Limb (tissue), 2 donors: ENCODE measurements at regions not wholly inside any gene's neighbourhood (a gene's known extent, or its start where the extent isn't known, plus 50 kb on each side); places are given as distances from the start of the nearest gene placed in this dataset.

Experiments used
- DNase-seq, 2 donors: peaks; one replicate each; pipeline ENCODE4 v3.0.0-alpha.2; 2016; ENCODE audit errors: extremely low spot score in 2 of 2

DNA sequence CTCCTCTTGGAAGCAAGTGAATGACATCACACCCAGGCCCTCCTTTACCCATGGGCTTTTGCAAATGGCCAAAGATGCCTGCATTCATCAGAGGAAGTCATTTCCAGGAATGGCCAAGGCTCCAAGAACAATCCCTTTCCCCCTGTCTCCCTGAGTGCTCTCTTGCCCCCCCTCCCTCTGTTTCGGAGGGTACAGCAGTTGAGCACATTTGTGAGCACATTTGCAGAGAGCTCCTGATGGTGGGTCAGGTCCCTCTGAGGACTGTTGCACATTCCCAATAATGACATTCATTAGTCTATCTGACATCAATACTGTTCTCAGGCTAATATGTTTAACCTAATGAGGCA lies 113.4 kb downstream of the MATN1 start:
- no peak for DNase-seq

GRCh38 chr1:30609336-30609998 lies 113.9 kb downstream of the MATN1 start:
- no peak for DNase-seq

GRCh38 chr1:30607723-30608122 lies 115.7 kb downstream of the MATN1 start:
- DNase-seq: no peak

DNA sequence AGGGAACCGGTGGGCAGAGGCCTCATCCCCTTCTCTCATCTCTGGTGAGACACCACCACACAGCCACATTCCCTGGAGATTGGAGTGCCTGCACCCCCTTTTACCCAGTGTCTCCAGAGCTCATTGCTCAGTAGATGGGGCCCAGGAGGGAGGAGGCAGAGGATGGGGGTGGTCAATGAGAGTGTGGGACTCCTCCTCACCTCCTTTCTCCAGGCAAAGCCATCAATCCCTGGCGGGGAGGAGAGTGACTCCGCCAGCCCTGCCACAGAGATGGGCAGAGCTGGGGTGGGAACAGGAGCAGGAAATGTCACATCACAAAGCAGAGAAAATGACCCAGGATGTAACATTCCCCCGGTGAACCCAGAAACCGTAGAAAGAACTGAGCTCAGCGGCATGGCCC lies 117.2 kb downstream of the MATN1 start:
- DNase-seq: no peak

DNA sequence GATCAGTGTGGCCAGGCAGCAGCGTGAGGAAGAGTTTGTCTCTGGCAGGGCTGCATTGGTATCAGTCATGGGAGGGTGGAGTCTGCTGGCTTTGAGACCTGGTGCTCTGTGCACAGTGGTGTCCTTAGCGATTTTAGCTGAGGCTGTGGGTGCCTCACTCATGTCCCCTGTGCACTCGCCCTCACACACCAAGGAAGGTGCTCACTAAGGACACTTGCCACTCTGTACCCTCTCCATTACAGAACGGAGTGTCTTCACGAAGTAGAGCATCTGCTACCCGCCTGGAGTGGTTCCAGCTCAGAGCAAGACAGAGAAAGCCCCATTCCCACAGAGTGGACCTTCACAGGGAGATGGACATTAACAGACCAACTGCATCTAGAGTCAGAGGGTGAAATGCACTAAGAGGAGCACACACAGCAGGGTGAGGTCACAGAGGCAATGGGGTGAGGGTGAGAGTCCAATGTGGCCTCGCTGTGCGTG lies 117.9 kb downstream of the MATN1 start:
- no peak for DNase-seq

- DNase-seq: no peak
Observed at GRCh38 chr1:30604801-30605440, 118.5 kb downstream of the MATN1 start.

DNA sequence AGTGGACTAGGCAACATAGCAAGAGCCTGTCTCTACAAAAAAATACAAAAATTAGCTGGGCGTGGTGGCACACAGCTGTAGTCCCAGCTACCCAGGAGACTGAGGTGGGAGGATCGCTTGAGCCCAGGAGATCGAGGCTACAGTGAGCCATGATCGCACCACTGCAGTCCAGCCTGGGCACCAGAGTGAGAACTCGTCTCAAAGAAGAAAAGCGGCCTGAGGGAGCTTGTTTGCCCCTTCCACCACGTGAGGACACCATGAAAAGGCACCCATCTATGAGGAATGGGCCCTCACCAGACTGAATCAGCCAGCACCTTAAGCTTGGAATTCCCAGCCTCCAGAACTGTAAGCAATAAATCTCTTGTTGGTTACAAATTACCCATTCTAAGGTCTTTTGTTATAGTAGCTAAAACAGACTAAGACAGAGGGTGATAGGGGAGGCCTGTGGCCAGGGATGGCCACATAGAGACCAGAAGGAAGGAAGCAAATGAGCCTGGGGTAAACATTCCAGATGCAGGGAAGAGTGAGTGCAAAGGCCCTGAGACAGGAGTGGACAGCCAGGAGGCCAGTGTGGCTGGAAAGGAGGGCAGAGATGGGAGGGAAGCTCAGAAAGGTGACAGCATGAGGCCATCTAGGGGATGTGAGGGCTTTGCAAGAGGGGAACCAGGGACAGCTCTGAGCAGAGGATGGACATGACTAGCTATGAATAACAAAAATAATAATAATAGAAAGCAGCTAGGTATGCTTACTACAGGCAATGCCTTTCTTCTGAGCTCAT lies 120.1 kb downstream of the MATN1 start:
- DNase-seq: no peak

DNA sequence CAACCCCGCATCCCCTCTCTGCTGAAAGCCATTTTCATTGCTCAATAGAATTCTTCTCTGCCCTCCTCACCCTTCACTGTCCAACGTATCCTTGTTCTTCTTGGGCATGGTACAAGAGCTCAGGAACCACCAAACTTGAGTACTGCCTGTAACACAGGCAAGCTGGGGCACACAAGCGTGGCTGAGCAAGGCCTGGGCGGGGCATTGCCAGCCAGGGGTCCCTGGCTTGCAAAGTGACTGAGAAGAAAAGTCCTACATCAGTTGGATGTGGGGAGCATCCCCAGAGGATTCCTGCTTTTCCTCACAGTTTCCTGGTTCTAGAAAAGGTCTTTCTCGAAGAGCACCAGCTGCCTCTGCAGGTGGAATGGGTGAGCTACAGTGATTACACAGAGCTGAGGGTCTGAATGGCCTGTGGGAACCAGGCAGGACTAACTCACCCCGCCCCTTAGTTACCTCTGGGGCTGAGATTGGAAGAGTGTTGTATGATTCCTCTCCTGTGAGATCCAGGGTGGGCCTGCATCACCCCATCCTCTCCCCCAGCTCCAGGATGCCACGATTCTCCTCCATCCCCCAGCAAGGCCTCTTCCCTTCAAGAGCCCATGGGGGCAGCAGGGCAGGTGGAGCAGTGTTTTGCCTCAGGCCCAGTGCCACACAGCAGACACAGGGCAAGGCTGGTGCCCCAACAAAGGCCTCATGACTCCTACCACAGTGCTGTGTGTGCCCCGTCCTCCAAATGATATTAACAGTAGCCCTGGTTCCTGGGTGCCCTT lies 121.9 kb downstream of the MATN1 start:
- DNase-seq: no peak

DNA sequence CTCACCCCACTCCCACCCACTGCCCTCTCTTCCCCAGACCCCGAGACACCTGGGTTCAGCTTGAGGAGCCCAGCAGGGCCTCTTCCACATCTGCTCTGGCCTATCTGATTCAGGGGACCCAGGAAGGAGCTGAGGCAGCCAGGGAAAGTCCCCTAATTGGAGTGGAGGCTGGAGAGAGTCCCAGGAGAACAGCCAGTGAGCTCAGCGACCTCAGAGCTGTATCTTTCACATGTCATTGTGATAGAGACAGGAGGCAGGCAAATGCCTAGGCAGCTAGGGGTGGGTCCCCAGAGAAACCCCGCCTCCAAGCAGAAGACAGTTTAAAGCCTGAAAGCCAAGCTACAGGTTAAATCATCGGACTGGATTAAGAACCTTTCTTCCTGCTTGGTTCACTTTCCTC lies 122.7 kb downstream of the MATN1 start:
- no peak for DNase-seq

DNA sequence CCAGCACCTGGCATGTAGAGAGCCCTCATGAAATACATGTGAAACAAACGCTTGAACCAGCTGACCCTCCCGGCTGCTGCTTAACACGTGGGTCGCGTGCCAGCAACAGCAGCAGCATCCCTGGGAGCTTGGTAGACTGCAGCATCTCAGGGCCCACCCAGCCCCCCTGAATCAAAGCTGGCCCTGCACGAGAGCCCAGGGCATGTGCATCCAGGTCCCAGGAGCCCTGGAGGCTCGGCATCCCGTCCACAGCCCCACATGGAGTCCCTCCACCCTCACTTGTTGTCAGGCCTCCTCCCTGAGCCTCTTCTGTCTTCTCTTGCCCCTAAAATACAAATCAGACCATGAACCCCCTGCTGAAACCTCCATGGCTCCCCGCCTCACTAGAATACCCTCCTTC lies 123.1 kb downstream of the MATN1 start:
- no peak for DNase-seq

GRCh38 chr1:30599721-30600120 lies 123.7 kb downstream of the MATN1 start:
- DNase-seq: no peak

GRCh38 chr1:30598571-30599114 lies 124.7 kb downstream of the MATN1 start:
- DNase-seq: no peak

GRCh38 chr1:30597711-30598110 lies 125.7 kb downstream of the MATN1 start:
- DNase-seq: no peak

DNA sequence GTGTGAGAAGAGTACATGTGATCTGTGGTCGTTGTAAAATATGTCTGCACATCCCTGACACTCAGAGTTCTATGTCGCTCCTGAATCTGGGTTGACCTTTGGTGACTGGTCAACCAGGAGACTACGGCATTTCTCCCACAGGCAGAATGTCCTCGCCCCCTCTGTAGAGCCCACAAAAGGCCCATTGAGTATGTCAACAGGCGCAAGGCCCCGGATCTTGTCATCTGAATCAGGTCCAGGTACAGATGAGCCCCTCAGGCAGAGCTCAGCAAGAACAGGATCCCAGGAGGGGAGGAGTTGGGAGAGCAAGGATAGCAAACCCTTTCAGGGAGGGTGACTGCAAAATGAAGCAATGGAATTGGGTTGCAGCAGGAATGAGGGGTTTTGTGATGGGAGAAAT lies 126.5 kb downstream of the MATN1 start:
- no peak for DNase-seq

DNA sequence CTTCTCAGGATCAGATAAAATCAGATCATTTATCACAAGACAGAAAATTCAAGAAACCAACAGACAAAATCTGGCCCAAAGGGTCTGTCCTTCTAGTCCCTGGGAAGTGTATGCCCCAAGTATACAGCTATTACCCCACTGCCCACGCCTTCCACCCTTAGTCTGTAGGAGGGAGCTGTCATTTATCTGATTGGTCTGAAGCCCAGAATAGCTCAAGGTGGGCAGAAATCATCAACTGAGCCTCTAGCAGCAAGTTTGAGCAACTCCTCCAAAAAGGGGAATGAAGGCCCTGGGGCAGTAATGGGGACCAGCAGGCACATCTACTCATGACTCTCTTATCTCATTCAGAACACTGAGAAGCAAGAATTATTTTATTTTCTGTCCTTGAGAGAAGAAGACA lies 126.9 kb downstream of the MATN1 start:
- no peak for DNase-seq

DNA sequence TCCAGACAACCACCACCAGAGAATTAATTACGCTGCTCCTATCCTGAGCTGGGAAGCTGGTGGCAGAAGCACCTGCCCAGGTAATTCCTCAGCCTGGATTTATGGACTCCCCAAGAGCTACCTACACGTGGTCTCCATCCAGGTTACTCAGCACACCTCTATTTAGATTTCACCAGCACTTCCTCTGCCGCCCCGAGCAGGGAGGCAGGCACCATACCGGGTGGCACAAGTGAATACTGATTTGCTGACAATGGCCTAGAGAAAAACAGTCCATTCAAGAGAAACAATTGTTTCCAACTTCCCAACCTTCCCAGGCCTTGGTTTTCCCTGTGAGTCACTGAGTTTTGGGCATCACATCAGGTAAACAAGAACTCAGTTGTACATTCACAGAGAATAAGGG lies 134.3 kb downstream of the MATN1 start:
- no peak for DNase-seq

GRCh38 chr1:30588311-30589073 lies 134.9 kb downstream of the MATN1 start:
- DNase-seq: no peak

DNA sequence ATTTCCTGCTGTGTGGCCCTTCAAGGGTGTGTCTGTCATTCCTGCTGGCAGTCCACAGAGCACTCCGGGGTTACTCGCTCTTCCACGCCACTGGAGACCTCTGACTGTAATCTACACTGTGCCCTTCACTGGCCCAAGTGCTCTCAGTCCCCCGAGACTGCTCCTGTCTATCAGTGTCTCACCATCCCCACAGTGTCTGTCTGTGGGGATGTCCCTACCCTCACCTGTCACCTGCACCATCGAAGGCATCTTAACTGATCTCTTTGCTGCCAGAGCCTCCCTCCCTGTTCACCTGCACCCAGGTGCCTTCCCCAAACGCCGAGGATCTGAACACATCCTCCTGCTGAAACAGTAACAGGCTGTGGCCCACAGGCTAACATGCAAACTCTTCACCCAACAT lies 136.7 kb downstream of the MATN1 start:
- no peak for DNase-seq

DNA sequence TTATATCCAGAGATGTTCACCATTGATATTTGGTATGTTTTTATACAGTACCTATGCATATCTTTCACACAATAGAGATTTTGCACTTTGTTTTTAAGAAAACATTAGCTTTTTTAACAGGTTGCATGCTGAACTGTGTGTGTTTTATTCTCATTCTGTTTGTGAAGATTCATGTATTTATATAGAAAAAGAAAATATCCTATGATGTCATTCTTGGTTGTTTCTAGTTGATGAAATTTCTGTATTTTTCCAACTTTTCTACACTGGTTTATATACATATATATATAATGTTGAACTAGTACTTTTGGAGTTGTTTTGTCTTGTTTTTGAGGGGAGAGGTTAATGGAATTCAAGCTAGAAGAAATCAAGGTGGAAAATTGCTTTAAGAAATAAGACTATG lies 143.8 kb downstream of the MATN1 start:
- no peak for DNase-seq

DNA sequence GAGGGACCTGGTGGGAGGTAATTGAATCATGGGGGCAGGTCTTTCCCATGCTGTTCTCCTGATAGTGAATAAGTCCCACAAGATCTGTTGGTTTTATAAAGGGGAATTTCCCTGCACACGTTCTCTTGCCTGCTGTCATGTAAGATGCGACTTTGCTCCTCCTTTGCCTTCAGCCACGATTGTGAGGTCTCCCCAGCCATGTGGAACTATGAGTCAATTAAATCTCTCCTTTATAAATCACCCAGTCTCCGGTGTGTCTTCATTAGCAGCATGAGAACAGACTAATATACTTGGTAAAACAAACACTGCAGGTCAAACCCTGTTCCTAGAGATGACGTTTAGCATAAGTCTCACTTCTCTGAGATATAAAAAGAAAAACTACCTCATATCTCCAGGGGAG lies 148.3 kb downstream of the MATN1 start:
- DNase-seq: no peak

DNA sequence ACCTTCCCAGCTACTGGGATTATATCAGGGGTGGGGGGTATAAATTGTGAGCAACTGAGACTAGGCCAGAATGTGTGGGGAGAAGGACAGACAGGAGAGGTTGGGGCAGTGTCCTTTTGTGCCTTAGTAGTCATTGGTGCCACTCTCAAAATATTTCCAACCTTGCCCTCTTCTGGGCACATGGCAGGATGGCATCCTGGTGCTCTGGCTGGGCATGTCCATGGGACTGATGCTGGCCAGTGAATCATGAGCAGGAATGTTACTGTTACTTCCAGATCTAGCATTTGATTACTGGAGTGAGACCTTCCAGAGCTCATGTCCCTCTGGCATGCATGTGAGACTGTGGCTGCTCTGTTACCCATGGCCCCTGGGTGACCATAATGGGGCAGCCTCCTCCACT lies 151.2 kb downstream of the MATN1 start:
- no peak for DNase-seq
